NCI-H524 (cell line): ENCODE measurements at regions not wholly inside any gene's neighbourhood (a gene's known extent, or its start where the extent isn't known, plus 50 kb on each side); places are given as distances from the start of the nearest gene placed in this dataset.
"Not testable (repeated sequence)": the region's sequence is repeated elsewhere in the genome, so short reads cannot be mapped to it uniquely, and the experiment has no call there.

ENCODE experiments used
- DNase-seq, 2 experiments: peaks; one replicate each; lab custom pipeline; 2025; lab: John Stamatoyannopoulos, UW

DNA sequence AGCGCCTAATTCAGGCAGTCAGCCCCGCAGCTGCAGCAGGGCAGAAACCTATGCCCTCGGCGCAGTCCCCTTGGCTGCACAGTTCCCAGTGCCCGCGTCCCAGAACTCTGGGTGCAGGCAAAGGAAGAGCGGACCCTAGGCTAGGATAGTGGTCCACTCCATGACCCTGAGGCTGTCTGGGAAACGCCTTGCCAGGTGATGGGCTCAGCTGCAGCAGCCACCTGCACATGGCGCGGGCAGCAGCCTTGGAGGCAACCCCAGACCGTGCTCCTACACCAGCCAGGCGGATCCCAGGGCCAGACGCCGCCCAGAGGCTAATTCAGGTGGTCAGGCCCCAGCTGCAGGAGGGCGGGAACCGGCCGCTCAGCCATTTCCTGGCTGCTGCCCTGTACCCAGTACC lies 83.0 kb downstream of the POTEC start:
- DNase-seq = not testable (repeated sequence)

DNA sequence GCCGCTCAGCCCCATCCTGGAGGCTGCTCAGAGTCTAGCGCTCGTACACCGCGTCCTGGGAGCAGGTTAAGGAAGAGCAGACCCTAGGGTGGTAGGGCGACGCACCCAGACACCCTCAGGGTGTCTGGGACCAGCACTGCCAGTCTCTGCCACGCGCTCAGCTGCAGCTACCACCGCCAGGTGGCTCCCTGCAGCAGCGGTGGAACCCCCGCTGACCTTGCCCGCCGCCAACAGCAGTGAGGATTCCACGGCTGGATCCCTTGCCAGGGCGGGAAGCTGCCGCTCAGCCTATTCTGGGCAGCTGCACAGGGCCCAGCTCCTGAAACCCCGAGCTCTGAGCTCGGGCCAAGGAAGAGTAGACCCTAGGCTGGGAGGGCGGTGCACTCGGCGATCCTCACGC lies 83.6 kb downstream of the POTEC start:
- DNase-seq = peak; percentile 24 to 67

DNA sequence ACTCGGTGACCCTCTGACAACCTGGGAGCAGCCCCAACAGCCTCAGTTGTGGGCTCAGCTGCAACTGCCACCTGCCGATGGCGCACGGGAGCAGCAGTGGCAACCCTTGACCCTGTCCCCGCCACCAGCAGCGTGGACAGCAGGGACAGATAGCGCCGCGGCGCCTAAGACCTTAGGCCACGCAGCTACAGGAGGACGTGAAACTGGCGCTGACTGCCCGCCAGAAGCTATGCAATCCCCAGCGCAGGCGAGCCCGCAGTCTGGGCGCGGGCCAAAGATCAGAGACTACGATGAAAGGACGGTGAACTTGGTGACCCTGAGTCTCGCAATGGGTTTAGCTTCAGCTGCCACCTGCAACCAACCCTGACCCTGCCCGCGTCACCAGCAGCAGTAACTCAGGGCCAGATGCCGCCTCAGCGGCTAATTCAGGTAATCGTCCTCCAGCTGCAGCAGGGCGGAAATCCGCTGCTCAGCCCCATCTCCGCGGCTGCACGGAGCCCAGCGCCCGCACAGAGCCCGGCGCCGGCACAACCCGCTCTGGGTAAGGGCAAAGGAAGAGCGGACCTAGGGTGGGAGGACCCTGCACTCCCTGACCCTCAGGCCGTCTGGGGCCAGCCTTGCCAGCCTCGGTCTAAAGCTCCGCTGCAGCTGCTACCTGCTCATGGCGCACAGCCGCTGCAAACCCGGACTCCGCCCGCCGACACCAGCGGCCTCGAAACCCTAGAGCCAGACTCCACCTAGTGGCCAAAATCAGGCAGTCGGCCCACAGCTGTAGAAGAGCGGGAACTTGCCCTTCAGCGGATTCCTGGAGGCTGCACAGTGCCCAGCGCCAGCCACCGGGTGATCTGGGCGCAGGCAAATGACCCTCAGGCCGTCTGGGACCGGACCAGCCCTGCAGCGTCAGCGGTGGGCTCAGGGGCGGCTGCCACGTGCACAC lies 85.1 kb downstream of the POTEC start:
- peak in 1 of 2 experiments; percentile 44 for DNase-seq

DNA sequence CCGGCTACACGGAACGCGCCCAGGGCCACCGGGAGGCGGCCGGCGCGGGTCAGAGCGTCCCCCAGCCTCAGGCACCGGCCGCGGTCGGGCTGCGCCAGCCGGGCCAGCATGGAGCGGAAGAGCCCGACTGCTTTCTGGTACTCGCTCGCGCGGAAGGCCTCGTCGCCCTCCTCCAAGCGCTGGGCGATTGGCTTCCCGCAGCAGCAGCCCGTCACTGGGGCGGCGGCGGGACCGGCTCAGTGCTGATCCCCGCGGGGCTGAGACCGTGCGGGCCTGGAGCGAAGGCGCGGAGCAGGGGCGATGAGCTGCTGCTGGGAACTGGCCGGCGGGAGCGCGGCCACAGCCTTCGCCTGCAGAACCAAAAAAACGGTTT lies 92.8 kb downstream of the POTEC start:
- not testable (repeated sequence) for DNase-seq

DNA sequence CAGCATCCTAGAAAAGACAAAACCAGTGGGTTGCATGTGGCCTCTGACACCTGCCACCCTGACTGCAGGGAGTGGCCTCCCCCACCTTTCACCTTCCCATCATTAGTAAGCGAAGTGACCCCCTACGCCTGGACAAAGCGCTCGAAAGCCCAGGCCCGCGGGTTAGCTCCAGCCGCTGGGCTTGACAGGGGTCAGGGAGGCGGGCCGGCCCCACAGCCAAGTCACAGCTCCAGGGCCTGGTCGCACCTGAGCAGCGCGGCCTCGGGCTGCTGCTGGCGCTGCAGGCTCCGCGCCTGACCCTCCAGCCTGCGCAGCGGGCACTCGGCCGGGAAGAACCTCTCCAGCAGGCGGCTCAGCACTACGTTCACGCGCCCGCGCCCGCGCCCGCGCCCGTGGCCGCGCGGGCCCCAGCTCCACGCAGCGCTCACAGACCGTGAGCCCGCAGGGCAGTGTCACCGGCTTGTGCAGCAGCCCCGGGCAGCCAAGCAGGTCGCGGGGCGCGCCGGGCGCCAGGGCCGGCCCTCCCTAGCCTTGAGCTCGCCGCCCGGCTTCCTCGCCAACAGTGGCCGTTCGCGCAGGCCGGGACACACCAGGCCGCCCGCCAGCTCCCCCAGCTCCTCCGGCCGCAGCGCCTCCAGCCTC lies 93.3 kb downstream of the POTEC start:
- DNase-seq = peak in 1 of 2 experiments; percentile 23

DNA sequence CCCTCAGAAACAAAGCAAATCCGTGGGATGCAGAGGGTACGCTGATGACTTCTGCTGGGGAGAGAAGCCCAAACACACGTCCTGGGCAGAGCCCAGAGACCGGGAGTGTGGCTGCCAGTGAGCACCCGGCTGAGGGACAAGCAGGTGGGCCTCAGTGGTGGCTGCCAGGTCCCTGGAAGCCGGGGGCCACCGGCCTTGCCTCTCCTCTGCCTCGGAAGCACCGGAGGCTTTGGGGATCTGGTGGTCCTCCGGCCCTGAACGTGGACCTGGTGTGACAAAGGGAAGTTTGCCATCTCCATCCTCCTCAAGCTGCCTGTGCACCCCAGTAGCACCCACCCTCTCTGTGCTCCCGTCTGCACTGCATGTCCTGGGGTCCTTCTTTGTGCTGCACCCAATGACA lies 94.3 kb downstream of the POTEC start:
- DNase-seq = not testable (repeated sequence)

DNA sequence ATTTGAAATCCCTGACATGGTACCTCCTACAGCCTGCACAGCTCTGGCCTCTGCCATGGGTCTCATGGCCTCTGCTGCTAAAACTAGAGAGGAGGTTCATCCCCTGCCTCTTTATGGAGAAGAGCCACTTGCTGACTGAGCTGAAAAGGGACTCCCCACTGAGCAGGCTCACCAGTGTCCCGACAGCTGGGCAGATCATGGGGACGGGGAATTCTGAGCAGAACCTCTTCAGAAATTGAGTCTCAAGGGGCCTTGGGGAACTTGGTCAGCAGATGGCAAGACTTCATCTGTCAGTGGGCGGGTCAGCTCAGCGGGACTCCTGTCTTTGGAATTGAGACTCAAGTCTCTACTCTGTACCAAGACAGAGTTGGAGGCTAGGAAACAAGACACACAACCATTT lies 95.7 kb downstream of the POTEC start:
- peak; percentile 79 to 91 for DNase-seq

DNA sequence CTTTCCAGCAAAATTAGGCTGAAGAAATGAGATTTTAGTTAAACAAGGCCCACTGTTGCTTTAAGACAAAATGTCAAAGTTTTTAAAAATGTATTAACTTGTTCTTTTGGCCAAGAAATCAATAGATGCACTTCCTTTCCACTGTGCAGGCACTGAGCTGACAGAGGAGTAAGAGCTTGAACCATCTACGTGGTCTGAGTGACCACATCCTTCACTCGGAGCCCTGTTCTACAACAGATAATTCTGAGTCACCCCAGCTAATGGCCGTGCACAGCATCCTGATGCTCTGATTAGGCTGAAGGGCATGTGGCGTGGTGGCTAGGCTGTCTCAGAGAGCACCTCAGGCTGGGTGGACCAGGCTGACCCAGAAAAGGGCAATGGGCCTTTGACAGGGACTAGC lies 107.9 kb downstream of the POTEC start:
- not testable (repeated sequence) for DNase-seq

DNA sequence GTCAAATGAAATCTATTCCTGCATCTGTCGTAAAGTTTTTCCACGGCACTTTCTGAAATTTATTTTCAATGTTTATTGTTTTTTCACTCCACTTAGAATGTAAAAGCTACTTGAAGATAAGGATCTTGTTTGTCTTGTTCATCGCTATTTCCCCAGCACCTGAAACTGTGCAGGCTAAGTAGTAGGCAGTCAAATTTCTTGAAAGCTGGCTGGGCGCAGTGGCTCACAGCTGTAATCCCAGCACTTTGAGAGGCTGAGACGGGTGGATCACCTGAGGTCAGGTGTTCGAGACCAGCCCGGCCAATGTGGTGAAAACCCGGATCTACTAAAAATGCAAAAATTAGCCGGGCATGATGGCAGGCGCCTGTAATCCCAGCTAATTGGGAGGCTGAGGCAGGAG lies 111.0 kb downstream of the POTEC start:
- not testable (repeated sequence) for DNase-seq

DNA sequence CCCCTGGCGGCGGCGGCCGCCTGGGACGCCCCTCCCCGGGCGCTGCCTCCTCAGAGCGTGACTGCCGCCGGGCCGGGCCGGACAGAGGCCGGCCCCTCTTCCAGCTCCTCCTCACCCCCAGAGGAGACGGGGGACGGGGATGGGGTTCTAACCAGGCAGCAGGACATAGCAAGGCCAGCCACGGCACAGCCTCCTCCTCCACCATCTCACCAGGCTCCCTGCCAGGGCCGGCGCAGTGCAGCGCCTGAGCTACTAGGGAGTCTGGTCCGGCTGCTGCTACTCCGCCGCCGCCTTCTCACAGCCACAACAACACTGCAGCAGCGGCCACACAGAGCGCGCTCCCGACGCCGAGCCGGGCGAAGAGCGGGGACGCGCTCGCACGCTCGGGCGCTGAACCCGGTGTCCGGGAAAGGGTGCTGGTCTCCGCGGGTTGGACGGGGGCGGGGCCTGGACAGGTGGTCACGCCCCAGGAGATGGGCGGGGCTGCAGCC lies 112.3 kb downstream of the POTEC start:
- DNase-seq = peak; percentile 43 to 70

DNA sequence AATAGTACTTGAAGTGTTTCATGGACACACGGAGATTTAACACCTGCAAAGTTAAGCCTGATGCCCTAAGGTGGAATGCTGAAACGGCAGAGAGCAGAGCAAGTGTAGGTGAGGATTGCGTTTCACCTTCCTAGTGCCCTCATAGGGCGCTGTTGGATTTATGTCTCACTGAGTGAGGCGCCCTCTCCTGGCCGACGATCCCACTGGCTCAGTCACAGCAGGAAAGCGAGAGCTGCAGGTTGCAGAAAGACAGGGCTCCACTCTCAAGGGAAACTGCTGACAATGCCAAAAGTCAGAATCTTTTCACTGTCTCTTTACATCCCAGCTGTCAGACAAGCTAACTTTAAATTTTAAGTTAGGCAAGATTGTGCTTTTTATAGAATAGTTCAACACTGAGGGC lies 127.6 kb downstream of the POTEC start:
- peak in 1 of 2 experiments; percentile 14 for DNase-seq

DNA sequence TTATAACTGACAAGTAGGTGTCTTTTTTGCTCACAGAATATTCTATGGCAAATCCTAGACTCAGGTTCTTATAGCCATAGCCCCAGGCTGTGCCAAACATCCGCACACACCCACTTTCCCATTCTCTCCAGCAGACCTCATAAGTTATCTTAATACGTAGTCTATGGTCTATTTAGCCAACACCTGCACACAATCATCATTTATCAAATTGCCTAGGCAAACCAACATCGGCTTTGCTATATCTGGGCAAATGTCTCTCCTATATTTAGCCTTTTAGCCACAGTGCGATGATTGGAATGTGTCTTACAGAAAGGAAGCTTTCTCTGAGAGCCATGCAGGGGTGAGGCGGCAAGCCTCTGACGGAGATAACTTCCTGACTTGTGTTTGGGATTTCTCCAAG lies 128.0 kb downstream of the POTEC start:
- not testable (repeated sequence) for DNase-seq

DNA sequence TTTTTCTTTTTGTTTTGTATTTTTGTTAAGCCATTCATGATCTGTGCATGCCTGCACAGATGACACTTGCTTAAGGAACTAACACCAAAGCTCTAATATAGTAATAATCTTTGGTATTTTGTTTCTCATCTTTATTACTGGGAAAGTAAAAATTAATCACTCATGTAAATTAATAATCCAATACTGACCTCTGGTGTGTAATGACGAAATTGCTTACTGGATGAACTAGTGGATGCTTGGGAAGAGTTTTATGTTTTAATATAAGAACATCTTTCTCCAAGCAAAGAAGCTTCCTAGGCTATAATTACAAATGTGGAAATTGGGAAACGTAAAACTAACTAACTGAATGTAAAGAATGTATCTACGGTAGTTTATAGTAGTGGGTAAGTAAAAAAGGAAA lies 147.9 kb downstream of the POTEC start:
- DNase-seq = peak in 1 of 2 experiments; percentile 14

DNA sequence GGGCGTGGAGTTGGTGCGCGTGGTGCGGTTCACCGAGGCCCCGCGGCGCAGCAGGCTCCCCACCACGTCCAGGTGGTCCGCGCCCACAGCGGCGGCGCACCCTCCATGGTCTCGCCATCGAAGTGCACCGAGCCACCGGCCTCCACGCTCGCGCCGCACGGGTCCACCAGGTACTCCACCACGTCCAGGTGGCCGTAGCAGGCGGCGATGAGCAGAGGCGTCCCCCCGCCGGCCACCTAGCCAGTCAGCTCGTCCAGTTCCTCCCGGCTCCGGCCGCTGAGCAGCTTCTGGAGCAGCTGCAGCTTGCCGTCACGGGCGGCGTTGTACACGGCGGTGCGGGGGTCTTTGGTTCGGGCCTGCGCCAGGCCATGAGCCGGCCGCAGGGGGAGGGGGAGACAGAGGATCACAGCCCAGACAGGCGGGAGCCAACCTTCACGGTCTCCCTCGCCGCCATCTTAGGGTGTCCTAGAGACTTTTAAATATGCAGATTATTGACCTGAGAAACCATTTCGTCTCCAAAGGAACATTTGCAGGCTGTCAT lies 149.8 kb downstream of the POTEC start:
- not testable (repeated sequence) for DNase-seq

DNA sequence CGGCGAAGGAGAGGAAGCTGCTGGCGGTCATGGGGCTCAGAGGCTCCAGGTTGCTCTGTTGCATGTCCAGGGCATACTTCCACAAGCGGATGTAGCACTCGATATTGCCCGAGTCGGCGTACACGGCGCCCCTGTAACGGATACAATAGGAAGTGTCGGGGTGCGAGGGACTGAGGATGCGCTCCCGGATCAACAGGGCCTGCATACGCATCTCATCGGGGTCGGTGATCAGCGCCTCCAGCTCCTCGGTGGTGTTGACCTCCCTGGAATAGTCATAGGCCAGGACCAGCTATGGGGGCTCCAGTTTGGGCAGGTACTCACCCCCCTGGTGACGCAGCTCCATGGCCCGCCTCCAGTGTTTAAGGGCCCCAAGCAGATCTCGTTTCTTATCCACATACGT lies 150.8 kb downstream of the POTEC start:
- DNase-seq = not testable (repeated sequence)

DNA sequence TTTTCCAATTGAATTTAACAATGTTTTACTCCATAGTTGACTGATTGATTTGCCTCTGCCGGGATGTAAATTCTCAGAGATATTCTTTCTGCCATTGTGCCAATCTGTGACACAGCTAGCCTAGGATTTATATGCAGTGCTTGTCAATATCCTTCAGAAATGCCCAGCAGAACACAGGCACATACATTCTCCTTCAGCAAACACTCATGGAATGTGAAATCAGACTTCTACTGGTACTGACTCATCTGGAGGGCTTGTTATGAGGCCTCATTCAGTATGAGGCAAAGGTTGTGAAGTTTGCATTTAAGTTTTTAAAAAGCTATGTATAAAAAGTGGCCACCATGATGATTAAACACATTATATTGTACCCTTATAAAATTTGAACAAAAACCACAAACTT lies 158.4 kb downstream of the POTEC start:
- not testable (repeated sequence) for DNase-seq

DNA sequence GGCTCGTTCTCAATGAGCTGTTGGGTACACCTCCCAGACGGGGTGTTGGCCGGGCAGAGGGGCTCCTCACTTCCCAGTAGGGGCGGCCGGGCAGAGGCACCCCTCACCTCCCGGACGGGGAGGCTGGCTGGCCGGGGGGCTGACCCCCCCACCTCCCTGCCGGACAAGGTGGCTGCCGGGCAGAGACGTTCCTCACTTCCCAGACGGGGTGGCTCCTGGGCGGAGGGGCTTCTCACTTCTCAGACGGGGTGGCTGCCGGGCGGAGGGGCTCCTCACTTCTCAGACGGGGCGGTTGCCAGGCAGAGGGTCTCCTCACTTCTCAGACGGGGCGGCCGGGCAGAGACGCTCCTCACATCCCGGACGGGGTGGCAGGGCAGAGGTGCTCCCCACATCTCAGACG lies 160.7 kb downstream of the POTEC start:
- not testable (repeated sequence) for DNase-seq

DNA sequence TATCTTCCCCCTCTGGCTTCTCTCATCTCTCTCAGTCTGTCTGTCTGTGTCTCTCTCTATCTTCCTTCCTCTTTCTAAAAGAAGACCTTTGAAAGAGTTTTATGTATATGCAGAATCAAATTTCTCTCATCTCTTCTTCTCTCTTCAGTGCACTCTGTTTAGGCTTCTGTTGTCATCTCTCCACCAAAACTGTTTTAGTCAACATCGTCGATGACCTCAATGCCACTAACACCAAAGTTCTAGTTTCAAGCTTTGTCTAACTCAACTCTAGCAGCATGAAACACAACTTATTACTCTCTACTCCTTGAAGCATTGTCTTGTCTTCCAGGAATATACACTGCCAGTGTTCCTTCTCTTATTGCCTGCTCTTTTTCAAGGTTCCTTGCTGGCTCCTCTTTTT lies 163.9 kb downstream of the POTEC start:
- not testable (repeated sequence) for DNase-seq

DNA sequence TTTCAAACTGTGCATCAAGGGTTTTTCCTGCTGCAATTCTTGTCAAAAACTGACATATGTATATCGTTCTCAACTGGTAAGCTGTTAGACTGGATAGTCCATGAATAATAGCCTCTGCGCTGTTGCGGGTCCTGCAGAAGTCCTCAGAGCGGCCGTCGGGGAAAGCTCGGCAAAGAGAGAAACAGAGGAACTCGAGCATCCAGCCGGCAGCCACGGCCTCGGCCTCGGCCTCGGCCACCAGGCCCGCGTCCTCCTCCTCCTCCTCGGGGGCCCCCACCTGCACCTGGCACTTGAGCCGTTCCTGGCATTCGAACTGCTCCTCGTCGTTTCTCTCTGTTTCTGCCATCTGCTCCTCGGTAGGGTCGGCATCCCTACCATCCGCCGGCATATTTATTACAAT lies 165.0 kb downstream of the POTEC start:
- peak in 1 of 2 experiments; percentile 21 for DNase-seq

DNA sequence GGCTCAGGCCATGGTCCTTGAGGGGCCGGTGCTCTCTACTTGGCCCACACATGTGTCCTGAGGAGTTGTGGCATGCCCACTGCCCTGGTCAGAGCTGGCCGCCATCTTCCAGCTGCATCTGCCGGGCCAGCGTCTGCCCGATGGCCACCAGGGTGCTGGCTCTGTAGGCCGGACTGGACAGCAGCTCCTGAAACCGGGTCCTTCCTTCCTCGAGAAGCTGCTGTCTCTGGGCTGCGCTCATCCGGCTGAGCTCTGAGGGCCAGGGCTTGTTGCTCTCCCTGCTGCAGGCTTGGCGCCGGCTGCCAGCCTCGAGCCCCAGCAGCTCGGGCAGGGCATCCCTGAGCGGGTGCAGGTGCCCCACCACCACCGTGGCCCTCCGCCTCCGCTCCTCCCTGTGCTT lies 182.1 kb downstream of the POTEC start:
- not testable (repeated sequence) for DNase-seq

DNA sequence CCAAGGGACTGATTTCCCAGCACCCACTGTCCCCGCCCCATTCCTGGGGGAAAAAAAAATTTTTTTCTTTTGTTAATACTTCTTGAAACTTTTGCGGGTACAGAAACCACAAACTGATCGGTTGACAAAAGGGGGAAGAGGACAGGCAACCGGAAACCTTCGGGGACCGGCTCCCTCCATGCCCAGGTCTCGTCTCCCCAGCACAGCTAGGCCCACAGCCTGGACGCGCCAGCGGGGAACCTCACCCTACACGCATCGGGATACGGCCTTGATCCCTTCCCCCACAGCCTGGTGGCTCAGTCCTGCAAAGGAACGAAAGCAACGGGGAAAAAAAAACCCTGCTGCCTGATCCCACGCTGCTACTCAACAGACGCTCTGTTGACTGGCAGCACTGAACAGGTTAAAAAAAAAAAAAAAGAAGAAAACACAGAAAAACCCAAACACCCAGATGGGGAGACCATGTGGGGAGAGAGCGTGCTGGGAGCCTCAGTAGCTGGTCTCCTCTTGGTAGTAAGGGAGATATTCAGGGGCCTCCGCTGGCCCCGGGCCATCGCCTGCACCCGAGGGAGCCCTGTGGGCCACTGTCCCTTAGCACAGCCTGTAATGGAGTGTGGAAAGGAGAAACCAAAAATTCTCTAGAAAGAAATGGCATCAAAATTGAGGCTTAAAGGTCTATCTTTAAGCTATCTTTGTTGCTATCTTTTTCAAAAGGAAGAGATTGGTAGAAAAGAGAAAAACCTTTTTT lies 185.7 kb downstream of the POTEC start:
- not testable (repeated sequence) for DNase-seq

DNA sequence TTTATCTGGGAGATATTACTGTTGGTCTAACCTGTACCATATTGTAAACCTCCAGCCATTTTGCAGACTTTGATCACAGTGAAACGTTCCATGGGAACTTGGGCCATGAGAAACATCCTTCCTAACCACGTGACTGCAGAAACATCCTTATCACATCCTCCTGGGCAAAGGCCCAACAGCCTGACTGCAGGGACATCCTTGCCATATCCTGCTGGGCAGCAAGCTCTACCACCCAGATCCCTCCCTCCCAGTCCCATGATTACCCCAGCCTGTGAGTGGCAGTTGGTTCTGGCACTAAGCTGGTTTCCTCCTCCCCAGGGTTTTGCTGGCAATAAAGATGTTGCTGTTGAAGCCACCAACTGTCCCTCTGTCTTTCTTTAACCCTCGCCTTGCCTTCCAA lies 201.2 kb downstream of the POTEC start:
- not testable (repeated sequence) for DNase-seq
